ENCODE measurements at regions not wholly inside any gene's neighbourhood (a gene's known extent, or its start where the extent isn't known, plus 50 kb on each side); places are given as distances from the start of the nearest gene placed in this dataset.

DNA sequence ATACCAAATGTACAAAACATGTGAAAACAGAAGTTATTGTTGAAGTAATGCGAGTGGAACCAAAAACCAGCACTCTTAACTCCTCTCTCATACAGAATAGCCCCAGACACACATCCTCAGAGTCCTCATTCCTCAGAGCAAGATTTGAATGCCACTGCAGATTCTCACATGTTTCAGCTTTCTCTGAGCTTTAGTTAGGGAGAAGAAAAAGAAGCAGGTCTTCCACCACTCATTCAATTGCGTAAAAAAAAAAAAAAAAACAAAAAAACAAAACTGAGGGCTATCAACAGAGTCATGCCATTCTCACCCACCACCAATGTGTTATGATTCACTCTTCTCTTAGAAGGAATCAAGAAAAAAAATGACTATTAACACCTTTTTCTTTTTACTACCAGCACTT, 287.7 kb downstream of the IPMK start:
- Mint-ChIP-seq H3K4me1 (no peaks in the 10 kb centered on the region), H3K27me3 (ENCODE audit: low read depth in 2 of 2) (no peaks in the 10 kb centered on the region), H3K36me3 (peaks cover 8% of the 10 kb centered on the region), H3K27ac (no peak overlapping the region), H3K4me3 (no peak overlapping the region), H3K9me3 (peaks cover 14 to 16% of the 10 kb centered on the region in 2 donors)
- no CpG with 5 or more reads among the region's 2 CpGs for WGBS (ENCODE audit: insufficient coverage)
- Histone ChIP-seq H3K4me1 (ENCODE audit: control insufficient read depth, insufficient read depth, low read length) (no peaks in the 10 kb centered on the region), H3K4me3 (ENCODE audit: low read length) (no peak overlapping the region), H3K9me3 (ENCODE audit: control insufficient read depth, insufficient read depth, low read length) (no peaks in the 10 kb centered on the region), H3K36me3 (ENCODE audit: control insufficient read depth, insufficient read depth, low read length) (no peaks in the 10 kb centered on the region), H3K27me3 (ENCODE audit: control insufficient read depth, insufficient read depth, low read length) (no peaks in the 10 kb centered on the region), H3K27ac (ENCODE audit: low read length) (no peak overlapping the region)
- DNase-seq (no peak), ATAC-seq (no peak)
- TF ChIP-seq, protein P1, sequence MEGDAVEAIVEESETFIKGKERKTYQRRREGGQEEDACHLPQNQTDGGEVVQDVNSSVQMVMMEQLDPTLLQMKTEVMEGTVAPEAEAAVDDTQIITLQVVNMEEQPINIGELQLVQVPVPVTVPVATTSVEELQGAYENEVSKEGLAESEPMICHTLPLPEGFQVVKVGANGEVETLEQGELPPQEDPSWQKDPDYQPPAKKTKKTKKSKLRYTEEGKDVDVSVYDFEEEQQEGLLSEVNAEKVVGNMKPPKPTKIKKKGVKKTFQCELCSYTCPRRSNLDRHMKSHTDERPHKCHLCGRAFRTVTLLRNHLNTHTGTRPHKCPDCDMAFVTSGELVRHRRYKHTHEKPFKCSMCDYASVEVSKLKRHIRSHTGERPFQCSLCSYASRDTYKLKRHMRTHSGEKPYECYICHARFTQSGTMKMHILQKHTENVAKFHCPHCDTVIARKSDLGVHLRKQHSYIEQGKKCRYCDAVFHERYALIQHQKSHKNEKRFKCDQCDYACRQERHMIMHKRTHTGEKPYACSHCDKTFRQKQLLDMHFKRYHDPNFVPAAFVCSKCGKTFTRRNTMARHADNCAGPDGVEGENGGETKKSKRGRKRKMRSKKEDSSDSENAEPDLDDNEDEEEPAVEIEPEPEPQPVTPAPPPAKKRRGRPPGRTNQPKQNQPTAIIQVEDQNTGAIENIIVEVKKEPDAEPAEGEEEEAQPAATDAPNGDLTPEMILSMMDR (IDR thresholded peaks at IDR 0.05), result no peak
- intact Hi-C loops (cut with micrococcal nuclease), result no loop called here

DNA sequence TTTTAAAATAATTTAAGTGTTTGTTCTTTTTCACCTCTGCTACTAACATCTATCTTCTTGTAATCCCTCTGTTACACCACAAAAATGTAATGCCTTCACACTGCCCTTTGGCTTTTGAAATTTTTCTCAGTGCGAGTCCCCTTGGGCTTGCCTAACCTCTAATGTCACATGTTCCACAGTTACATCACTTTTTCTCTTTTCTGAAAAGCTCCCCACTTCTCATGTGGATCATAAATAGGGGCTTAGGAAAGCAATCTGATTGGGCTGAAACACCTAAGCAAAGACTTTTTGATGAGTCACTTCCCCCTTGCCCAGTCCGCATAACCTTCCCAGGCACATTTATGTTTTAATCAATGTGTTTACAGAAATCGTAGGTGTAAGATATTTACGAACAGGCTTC, 288.2 kb downstream of the IPMK start:
- Histone ChIP-seq H3K27me3 (ENCODE audit: control insufficient read depth, insufficient read depth, low read length) (no peaks in the 10 kb centered on the region), H3K4me3 (ENCODE audit: low read length) (no peak overlapping the region), H3K36me3 (ENCODE audit: control insufficient read depth, insufficient read depth, low read length) (no peaks in the 10 kb centered on the region), H3K9me3 (ENCODE audit: control insufficient read depth, insufficient read depth, low read length) (no peaks in the 10 kb centered on the region), H3K4me1 (ENCODE audit: control insufficient read depth, insufficient read depth, low read length) (no peaks in the 10 kb centered on the region), H3K27ac (ENCODE audit: low read length) (no peak overlapping the region)
- Mint-ChIP-seq H3K27ac (no peak overlapping the region), H3K4me1 (no peaks in the 10 kb centered on the region), H3K27me3 (ENCODE audit: low read depth in 2 of 2) (no peaks in the 10 kb centered on the region), H3K4me3 (no peak overlapping the region), H3K9me3 (peaks cover 14 to 16% of the 10 kb centered on the region in 2 donors), H3K36me3 (peaks cover 8% of the 10 kb centered on the region)
- ATAC-seq, result no peak
- TF ChIP-seq, protein P1 (IDR thresholded peaks at IDR 0.05), result no peak
- no peak for DNase-seq
- 81% methylated on average over 2 of the region's 4 CpGs for WGBS (ENCODE audit: insufficient coverage)
- intact Hi-C loops (cut with micrococcal nuclease), result no loop called here

DNA sequence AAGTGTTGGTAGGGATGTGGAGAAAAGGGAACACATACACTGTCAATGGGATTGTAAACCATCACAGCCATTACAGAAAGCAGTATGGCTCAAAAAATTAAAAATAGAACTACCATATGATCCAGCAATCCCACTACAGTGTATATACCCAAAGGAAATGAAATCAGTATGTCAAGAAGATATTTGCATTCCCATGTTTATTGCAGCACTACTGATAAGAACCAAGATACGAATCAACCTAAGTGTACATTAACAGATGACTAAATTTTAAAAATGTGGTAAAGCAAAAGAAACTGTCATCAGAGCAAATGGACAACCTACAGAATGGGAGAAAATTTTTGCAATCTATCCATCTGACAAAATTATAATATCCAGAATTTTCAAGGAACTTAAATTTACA, 290.4 kb downstream of the IPMK start:
- Mint-ChIP-seq H3K36me3 (peaks cover 8% of the 10 kb centered on the region), H3K4me1 (no peaks in the 10 kb centered on the region), H3K4me3 (no peak overlapping the region), H3K27me3 (ENCODE audit: low read depth in 2 of 2) (no peaks in the 10 kb centered on the region), H3K9me3 (peaks cover 12 to 16% of the 10 kb centered on the region in 2 donors), H3K27ac (no peak overlapping the region)
- Histone ChIP-seq H3K36me3 (ENCODE audit: control insufficient read depth, insufficient read depth, low read length) (no peaks in the 10 kb centered on the region), H3K27me3 (ENCODE audit: control insufficient read depth, insufficient read depth, low read length) (no peaks in the 10 kb centered on the region), H3K27ac (ENCODE audit: low read length) (no peak overlapping the region), H3K4me1 (ENCODE audit: control insufficient read depth, insufficient read depth, low read length) (no peaks in the 10 kb centered on the region), H3K9me3 (ENCODE audit: control insufficient read depth, insufficient read depth, low read length) (no peaks in the 10 kb centered on the region), H3K4me3 (ENCODE audit: low read length) (no peak overlapping the region)
- TF ChIP-seq, protein P1 (IDR thresholded peaks at IDR 0.05), result no peak
- WGBS (ENCODE audit: insufficient coverage), result no CpG with 5 or more reads among the region's 1 CpG
- no peak for DNase-seq
- ATAC-seq, result no peak
- intact Hi-C loops (cut with micrococcal nuclease), result no loop called here

DNA sequence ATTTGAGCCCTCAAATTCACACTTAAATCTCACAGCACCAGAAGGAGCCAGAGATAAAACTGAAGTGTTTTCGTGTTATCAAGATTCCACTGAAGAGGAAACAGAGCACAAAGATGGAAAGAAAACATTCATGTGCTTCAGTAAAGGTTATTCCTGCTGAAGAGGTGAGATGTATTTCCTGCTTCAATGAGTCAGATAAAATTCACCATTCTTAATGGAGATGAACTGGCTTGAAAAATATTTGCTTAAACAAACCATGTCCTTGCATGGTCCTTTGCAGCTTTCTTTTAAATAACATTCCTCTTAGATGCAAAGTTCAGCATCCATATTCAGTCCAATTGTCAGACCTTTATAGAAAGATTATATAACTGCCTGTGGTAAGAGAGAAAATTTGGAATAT, 294.2 kb downstream of the IPMK start:
- no peak overlapping the region for H3K4me3 ChIP-seq (ENCODE audit: low read length)
- ATAC-seq (no peak), DNase-seq (no peak)
- H3K4me3 Mint-ChIP-seq, result no peak overlapping the region
- intact Hi-C loops (cut with micrococcal nuclease), result no loop called here
- no peaks in the 10 kb centered on the region for H3K27me3 Mint-ChIP-seq (ENCODE audit: low read depth in 2 of 2)
- TF ChIP-seq, protein P1 (IDR thresholded peaks at IDR 0.05), result no peak
- no peaks in the 10 kb centered on the region for H3K36me3 ChIP-seq (ENCODE audit: control insufficient read depth, insufficient read depth, low read length)
- no peak overlapping the region for H3K27ac ChIP-seq (ENCODE audit: low read length)
- H3K9me3 Mint-ChIP-seq, result peaks cover 7 to 8% of the 10 kb centered on the region in 2 donors
- H3K27me3 ChIP-seq (ENCODE audit: control insufficient read depth, insufficient read depth, low read length), result no peaks in the 10 kb centered on the region
- H3K36me3 Mint-ChIP-seq, result no peaks in the 10 kb centered on the region
- H3K4me1 Mint-ChIP-seq, result no peaks in the 10 kb centered on the region
- H3K9me3 ChIP-seq (ENCODE audit: control insufficient read depth, insufficient read depth, low read length), result no peaks in the 10 kb centered on the region
- WGBS (ENCODE audit: insufficient coverage), result 60% methylated on average over 1 of the region's 1 CpG
- no peaks in the 10 kb centered on the region for H3K4me1 ChIP-seq (ENCODE audit: control insufficient read depth, insufficient read depth, low read length)
- H3K27ac Mint-ChIP-seq, result no peak overlapping the region
